Kidney (tissue), 13 donors: ENCODE measurements at regions not wholly inside any gene's neighbourhood (a gene's known extent, or its start where the extent isn't known, plus 50 kb on each side); places are given as distances from the start of the nearest gene placed in this dataset.

Experiments
- DNase-seq, 5 donors: peaks; one replicate each; pipeline ENCODE4 v3.0.0-alpha.2; 2013 to 2020
- FAIRE-seq: peaks from 2 replicates; lab custom pipeline; 2012; peaks lifted over from hg19 to GRCh38; lab: Jason Lieb, UNC
- H3K27ac ChIP-seq, 2 donors: one replicate each; pipeline ENCODE4 v1.7.0; 2013; ENCODE audit warnings: low read depth in 2 of 2, low read length in 2 of 2, inconsistent platforms in 1 of 2
- H3K27me3 ChIP-seq: one replicate; pipeline ENCODE4 v1.7.1; 2013; ENCODE audit warnings: low read length, inconsistent platforms; ENCODE audit not compliant: control insufficient read depth, insufficient read depth
- H3K36me3 ChIP-seq, 3 donors: one replicate each; pipeline versions ENCODE4 v1.7.0 to v1.7.1; 2013; ENCODE audit warnings: low read length in 3 of 3, control low read depth in 1 of 3, inconsistent platforms in 1 of 3; ENCODE audit not compliant: insufficient read depth in 3 of 3, control insufficient read depth in 2 of 3
- H3K4me1 ChIP-seq, 3 donors: one replicate each; pipeline versions ENCODE4 v1.7.0 to v1.7.1; 2013; ENCODE audit warnings: low read length in 3 of 3, inconsistent platforms in 1 of 3, low read depth in 1 of 3; ENCODE audit not compliant: control insufficient read depth in 2 of 3, insufficient read depth in 2 of 3
- H3K4me3 ChIP-seq, 3 donors: one replicate each; pipeline versions ENCODE4 v1.7.0 to v1.8.1; 2013; ENCODE audit warnings: low read length in 3 of 3, control low read depth in 1 of 3, inconsistent platforms in 1 of 3
- H3K9ac ChIP-seq, 3 donors: one replicate each; pipeline versions ENCODE4 v1.7.0 to v1.7.1; 2013; ENCODE audit warnings: low read length in 3 of 3, control low read depth in 1 of 3, inconsistent platforms in 1 of 3
- H3K9me3 ChIP-seq, 3 donors: one replicate each; pipeline versions ENCODE4 v1.7.0 to v1.7.1; 2013; ENCODE audit warnings: low read length in 3 of 3, control low read depth in 1 of 3, inconsistent platforms in 1 of 3; ENCODE audit not compliant: control insufficient read depth in 2 of 3, insufficient read depth in 1 of 3
- intact Hi-C: fragments of 100-400 bp; cut with DNase I; formaldehyde crosslinking; loops from one replicate; pipeline ENCODE4 v1.11.1; 2022
- TF ChIP-seq, protein P1 (sequence below): IDR thresholded peaks from 3 replicates; pipeline ENCODE4 v1.5.1; 2012; ENCODE audit warnings: mild to moderate bottlenecking, moderate library complexity, borderline replicate concordance; ENCODE audit not compliant: insufficient read depth; ENCODE audit errors: extremely low read depth
- donor health status: control.
- donor health status: control.
- donor health status: control.
- donor health status: control.
- donor health status: control.
- donor health status: DM: yes; HTN: yes; CAD: no.
- donor health status: Normal renal cell carcinoma (clear cell type).

DNA sequence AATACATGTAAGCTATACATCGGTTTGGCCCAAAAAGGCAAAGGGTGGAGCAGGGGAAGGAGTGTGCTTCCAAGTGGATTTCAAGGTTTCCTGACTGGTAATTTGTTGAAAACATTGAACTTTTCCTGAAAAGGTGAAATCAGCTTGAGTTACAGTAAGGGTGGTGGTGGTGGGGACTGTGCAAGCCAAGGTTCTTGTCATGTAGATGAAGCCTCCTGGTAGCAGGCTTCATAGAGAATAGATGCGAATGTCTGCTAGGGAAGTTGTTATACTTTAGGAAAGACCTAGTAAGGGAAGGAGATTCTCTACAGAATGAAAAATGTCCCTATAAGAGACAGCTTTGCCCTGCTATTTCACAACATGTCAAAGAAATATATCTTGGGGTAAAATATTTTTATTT is 528.2 kb upstream of the CBLB start:
- Histone ChIP-seq H3K27me3 (no peaks in the 10 kb centered on the region), H3K4me3 (no peak overlapping the region), H3K9me3 (no peaks in the 10 kb centered on the region), H3K27ac (no peak overlapping the region), H3K36me3 (no peaks in the 10 kb centered on the region), H3K9ac (no peak overlapping the region), H3K4me1 (no peaks in the 10 kb centered on the region)
- intact Hi-C loops = no loop called here
- no peak for FAIRE-seq
- DNase-seq = no peak
- TF ChIP-seq, protein P1, sequence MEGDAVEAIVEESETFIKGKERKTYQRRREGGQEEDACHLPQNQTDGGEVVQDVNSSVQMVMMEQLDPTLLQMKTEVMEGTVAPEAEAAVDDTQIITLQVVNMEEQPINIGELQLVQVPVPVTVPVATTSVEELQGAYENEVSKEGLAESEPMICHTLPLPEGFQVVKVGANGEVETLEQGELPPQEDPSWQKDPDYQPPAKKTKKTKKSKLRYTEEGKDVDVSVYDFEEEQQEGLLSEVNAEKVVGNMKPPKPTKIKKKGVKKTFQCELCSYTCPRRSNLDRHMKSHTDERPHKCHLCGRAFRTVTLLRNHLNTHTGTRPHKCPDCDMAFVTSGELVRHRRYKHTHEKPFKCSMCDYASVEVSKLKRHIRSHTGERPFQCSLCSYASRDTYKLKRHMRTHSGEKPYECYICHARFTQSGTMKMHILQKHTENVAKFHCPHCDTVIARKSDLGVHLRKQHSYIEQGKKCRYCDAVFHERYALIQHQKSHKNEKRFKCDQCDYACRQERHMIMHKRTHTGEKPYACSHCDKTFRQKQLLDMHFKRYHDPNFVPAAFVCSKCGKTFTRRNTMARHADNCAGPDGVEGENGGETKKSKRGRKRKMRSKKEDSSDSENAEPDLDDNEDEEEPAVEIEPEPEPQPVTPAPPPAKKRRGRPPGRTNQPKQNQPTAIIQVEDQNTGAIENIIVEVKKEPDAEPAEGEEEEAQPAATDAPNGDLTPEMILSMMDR = no peak

DNA sequence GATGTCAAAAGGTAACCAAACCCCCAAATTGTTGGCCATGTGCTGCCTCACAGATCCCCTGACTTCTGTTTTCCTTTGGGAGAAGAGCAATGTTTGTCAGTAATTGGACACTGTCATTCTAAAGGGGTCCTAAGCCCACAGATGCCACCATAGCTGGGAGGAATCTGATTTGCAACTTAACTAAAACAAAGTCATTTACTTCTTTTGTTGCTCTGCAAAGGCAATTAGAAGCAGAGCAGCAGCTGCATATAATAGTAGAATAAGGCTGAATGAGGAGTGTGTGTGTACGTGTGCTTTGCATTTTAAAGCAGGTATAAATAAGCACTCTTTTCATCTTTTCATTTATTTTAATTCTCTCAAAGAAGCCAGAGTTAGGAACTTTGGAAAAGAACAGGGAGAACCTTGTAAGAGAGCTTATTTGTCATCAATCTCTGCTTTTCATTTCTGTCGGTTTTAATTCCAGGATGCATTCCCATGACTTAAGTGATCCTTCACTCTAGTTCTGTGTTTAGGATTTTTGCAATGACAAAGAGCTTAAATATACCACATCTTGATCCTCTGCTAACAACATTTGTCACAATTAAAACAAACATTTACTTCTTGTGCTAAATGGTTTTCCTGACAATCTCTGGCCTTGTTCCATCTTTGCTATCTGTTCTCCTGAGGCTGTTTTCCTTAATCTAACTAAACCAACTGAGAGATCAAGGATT is 530.2 kb upstream of the CBLB start:
- Histone ChIP-seq H3K4me1 (no peaks in the 10 kb centered on the region), H3K9me3 (no peaks in the 10 kb centered on the region), H3K36me3 (no peaks in the 10 kb centered on the region), H3K27ac (no peak overlapping the region), H3K4me3 (no peak overlapping the region), H3K9ac (no peak overlapping the region), H3K27me3 (no peaks in the 10 kb centered on the region)
- no peak for FAIRE-seq
- TF ChIP-seq, protein P1 = no peak
- intact Hi-C loops = no loop called here
- peak in 1 of 5 donors; percentile 14 for DNase-seq

DNA sequence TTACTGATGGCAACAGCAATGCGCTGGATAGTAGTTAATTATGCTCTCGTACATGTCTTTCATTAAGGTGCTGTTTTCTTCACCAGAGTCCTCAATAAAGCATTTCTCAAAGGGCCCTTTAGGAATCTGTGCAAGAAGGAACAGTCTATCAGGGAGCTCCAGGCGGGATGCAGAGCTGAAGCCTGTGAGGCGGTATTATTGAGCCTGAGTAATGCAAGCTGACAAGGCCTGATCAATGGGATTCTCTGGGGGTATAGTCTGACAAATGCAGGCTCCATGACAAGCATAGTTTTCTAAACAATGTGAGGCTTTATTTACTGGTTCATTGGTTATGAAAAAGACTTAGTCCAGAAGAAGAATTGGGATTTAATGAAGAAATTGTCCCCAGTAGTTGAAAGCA is 530.9 kb upstream of the CBLB start:
- TF ChIP-seq, protein P1 = no peak
- H3K9me3 ChIP-seq = no peaks in the 10 kb centered on the region
- no peak for FAIRE-seq

More for the DNA sequence above, 530.9 kb upstream of the CBLB start:
- H3K27ac ChIP-seq = no peak overlapping the region
- H3K9ac ChIP-seq = no peak overlapping the region
- no peaks in the 10 kb centered on the region for H3K4me1 ChIP-seq
- intact Hi-C loops = no loop called here
- H3K27me3 ChIP-seq = no peaks in the 10 kb centered on the region
- no peak overlapping the region for H3K4me3 ChIP-seq
- no peaks in the 10 kb centered on the region for H3K36me3 ChIP-seq
- no peak for DNase-seq
